ENCODE measurements at regions not wholly inside any gene's neighbourhood (a gene's known extent, or its start where the extent isn't known, plus 50 kb on each side); places are given as distances from the start of the nearest gene placed in this dataset.
A peak's percentile ranks its signal among the peaks of the same experiment; 100 is the strongest.
"Not testable (repeated sequence)": the region's sequence is repeated elsewhere in the genome, so short reads cannot be mapped to it uniquely, and the experiment has no call there.

- TF ChIP-seq POLR2A (IDR thresholded peaks at IDR 0.05; ENCODE audit: low read length), result no peak
- TF ChIP-seq GATA1 (IDR thresholded peaks at IDR 0.05; ENCODE audit: low read depth, low read length), result no peak
- DNase-seq, result no peak
Observed at GRCh38 chr1:115524236-115524635, 117.5 kb upstream of the VANGL1 start.

- TF ChIP-seq GATA1 (IDR thresholded peaks at IDR 0.05; ENCODE audit: low read depth, low read length), result no peak
- TF ChIP-seq POLR2A (IDR thresholded peaks at IDR 0.05; ENCODE audit: low read length), result no peak
Observed at GRCh38 chr1:115522386-115522785, 119.4 kb upstream of the VANGL1 start.

GRCh38 chr1:115515270-115515669, 126.5 kb upstream of the VANGL1 start:
- DNase-seq, result no peak
- no peak for TF ChIP-seq POLR2A (IDR thresholded peaks at IDR 0.05; ENCODE audit: low read length)
- TF ChIP-seq GATA1 (IDR thresholded peaks at IDR 0.05; ENCODE audit: low read depth, low read length), result no peak

More at GRCh38 chr1:115522386-115522785, 119.4 kb upstream of the VANGL1 start:
- no peak for DNase-seq

DNA sequence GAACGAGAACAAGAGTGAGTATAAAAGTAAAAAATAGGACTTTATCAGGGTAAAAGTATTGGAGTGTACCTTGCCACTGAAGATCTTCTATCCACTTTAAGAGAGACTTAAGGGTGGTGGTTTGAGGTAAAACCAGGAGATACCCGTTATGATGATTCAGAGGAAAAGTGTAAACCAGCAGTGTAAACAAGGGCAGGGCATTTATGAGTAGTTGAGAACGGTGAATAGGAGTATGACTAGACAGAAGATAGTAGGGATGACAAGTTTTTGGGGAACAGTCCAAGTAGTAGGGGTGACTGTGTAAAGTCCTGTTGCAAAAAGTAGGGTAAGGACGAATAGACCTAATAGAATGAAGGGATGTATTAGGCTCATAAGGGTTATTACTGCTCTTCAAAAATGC, 131.5 kb upstream of the VANGL1 start:
- DNase-seq, result peak in 1 of 2 experiments; percentile 18

DNA sequence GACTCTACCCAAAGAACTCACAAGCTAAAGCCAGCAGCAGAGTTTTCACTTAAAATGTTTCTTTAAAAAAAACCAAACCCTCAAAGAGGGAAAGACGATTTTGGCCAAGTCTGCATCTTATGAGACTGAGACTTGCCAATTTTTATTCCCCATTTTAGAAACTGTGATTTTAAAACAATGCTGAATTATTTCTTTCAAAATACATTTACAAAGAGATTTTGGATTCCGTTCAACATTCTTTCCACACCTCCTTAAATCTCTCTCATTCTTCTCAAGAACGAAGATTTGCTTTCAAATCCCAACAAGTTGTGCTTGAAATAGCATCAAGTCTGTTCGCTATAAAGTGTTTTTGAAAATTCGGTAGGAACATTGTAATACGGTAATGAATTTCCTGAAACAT, 133.9 kb upstream of the VANGL1 start:
- DNase-seq, result no peak
- no peak for TF ChIP-seq GATA1 (IDR thresholded peaks at IDR 0.05; ENCODE audit: low read depth, low read length)

GRCh38 chr1:115506924-115507589, 134.7 kb upstream of the VANGL1 start:
- peak in 1 of 2 experiments; percentile 11 for DNase-seq
- TF ChIP-seq GATA1 (IDR thresholded peaks at IDR 0.05; ENCODE audit: low read depth, low read length), result no peak
- no peak for TF ChIP-seq POLR2A (IDR thresholded peaks at IDR 0.05; ENCODE audit: low read length)

GRCh38 chr1:115506518-115506917, 135.3 kb upstream of the VANGL1 start:
- no peak for DNase-seq
- TF ChIP-seq GATA1 (IDR thresholded peaks at IDR 0.05; ENCODE audit: low read depth, low read length) (no peak), POLR2A (IDR thresholded peaks at IDR 0.05; ENCODE audit: low read length) (no peak)

DNA sequence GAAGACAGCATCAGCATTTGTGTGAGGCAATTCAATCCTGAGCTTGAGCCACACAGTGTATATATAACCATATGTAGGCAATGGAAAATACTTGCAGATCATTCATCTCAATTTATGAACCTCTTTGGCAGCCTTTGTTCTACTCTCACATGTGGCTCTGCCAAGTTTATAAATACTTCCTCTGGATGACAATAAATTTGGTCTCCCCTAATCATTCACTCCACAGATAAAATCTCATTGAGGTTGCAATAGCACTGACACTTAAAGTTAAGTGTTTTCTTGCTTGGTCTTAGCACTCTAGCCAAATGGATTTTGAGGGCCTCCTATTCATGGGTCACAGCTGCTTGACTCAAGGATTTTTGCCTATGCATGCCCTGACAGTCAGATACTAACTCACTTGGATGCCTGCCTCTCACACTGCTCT, 136.6 kb upstream of the VANGL1 start:
- no peak for DNase-seq

DNA sequence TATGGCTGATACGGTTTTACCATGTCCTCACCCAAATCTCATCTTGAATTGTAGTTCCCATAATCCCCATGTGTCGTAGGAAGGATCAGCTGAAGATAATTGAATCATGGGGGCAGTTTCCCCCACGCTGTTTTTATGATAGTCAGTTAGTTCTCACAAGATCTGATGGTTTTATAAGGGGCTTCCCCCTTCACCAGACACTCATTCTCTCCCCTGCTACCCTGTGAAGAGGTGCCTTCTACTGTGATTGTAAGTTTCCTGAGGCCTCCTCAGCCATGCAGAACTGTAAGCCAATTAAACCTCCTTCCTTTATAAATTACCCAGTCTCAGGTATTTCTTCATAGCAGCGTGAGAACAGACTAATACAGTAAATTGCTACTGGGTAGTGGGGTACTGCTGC, 139.6 kb upstream of the VANGL1 start:
- DNase-seq, result not testable (repeated sequence)

More for the DNA sequence above, 136.6 kb upstream of the VANGL1 start:
- TF ChIP-seq POLR2A (IDR thresholded peaks at IDR 0.05; ENCODE audit: low read length) (no peak), GATA1 (IDR thresholded peaks at IDR 0.05; ENCODE audit: low read depth, low read length) (no peak)

DNA sequence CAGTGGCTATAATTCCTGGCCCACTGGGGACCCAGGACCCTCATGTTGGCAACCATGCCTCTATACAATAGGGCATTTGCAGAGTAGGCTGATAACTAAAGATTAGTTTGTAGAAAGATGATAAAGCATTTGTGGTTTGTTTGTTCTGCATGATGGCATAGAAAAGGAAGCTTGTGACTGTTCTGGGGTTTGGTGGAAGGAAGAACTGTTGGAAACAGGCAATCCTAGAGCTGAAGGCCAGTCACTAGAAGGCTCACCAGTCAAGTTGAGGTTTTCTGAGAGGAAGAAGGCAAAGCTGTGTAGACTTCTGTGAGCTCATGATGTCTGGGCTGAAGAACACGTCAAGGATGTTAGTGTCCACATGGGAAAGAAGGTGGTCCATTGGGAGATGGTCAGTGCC, 140.3 kb upstream of the VANGL1 start:
- no peak for DNase-seq
- no peak for TF ChIP-seq POLR2A (IDR thresholded peaks at IDR 0.05; ENCODE audit: low read length)
- no peak for TF ChIP-seq GATA1 (IDR thresholded peaks at IDR 0.05; ENCODE audit: low read depth, low read length)

- no peak for DNase-seq
- TF ChIP-seq GATA1 (IDR thresholded peaks at IDR 0.05; ENCODE audit: low read depth, low read length) (no peak), POLR2A (IDR thresholded peaks at IDR 0.05; ENCODE audit: low read length) (no peak)
Observed at GRCh38 chr1:115499253-115499652, 142.5 kb upstream of the VANGL1 start.

GRCh38 chr1:115496904-115497527, 144.8 kb upstream of the VANGL1 start:
- TF ChIP-seq POLR2A (IDR thresholded peaks at IDR 0.05; ENCODE audit: low read length) (no peak), GATA1 (IDR thresholded peaks at IDR 0.05; ENCODE audit: low read depth, low read length) (no peak)
- DNase-seq, result no peak

- DNase-seq, result no peak
- TF ChIP-seq GATA1 (IDR thresholded peaks at IDR 0.05; ENCODE audit: low read depth, low read length), result no peak
- TF ChIP-seq POLR2A (IDR thresholded peaks at IDR 0.05; ENCODE audit: low read length), result no peak
Observed at GRCh38 chr1:115495625-115496024, 146.1 kb upstream of the VANGL1 start.

DNA sequence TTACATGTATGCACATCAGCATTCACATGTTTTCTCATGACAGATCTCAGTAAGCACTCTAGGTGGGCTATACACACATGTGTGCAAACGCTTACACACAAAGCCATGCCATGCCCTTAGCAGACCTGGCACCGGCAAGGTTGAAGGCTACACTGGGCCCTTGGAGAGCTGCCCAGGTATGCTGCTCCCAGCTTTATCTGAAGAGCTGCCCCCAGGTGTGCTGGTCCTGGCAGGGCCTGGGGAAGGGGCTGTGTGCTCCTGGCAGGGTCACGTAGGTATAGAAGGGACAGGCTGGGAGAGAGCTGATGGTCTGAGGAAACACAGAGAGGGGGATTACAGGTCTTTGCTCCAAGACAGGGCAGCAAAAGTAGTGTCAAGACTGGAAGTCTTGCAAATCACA, 146.7 kb upstream of the VANGL1 start:
- no peak for DNase-seq
- no peak for TF ChIP-seq POLR2A (IDR thresholded peaks at IDR 0.05; ENCODE audit: low read length)
- TF ChIP-seq GATA1 (IDR thresholded peaks at IDR 0.05; ENCODE audit: low read depth, low read length), result no peak

GRCh38 chr1:115493834-115494233, 147.9 kb upstream of the VANGL1 start:
- DNase-seq, result no peak
- no peak for TF ChIP-seq GATA1 (IDR thresholded peaks at IDR 0.05; ENCODE audit: low read depth, low read length)
- no peak for TF ChIP-seq POLR2A (IDR thresholded peaks at IDR 0.05; ENCODE audit: low read length)

All from erythroblast (primary cell).